Neural progenitor cell (in vitro differentiated cells): ENCODE measurements at regions not wholly inside any gene's neighbourhood (a gene's known extent, or its start where the extent isn't known, plus 50 kb on each side); places are given as distances from the start of the nearest gene placed in this dataset.

Experiments used
- DNase-seq: peaks from one replicate; pipeline ENCODE4 v3.0.0-alpha.2; 2016; ENCODE audit warnings: low spot score
- H2AFZ ChIP-seq: fragments of 200-600 bp; sonication (generic); replicated peaks from 2 replicates; pipeline ENCODE4 v1.6.1; 2016; ENCODE audit warnings: antibody characterized with exemption
- H3F3A ChIP-seq: fragments of 200-600 bp; sonication (generic); 2 replicates; pipeline ENCODE4 v1.6.1; 2016; ENCODE audit warnings: antibody characterized with exemption, low read depth
- H3K27ac ChIP-seq: fragments of 200-600 bp; sonication (generic); 2 replicates; pipeline ENCODE4 v1.5.1; 2016; ENCODE audit warnings: mild to moderate bottlenecking
- H3K27me3 ChIP-seq: fragments of 200-600 bp; sonication (generic); 2 replicates; pipeline ENCODE4 v1.6.1; 2016; ENCODE audit warnings: mild to moderate bottlenecking, moderate library complexity
- H3K36me3 ChIP-seq: fragments of 200-600 bp; sonication (generic); 2 replicates; pipeline ENCODE4 v1.5.1; 2016
- H3K4me1 ChIP-seq: fragments of 200-600 bp; sonication (generic); 2 replicates; pipeline ENCODE4 v1.6.1; 2016; ENCODE audit warnings: mixed run types
- H3K4me2 ChIP-seq: fragments of 200-600 bp; sonication (generic); 2 replicates; pipeline ENCODE4 v1.6.1; 2016
- H3K4me3 ChIP-seq: fragments of 200-600 bp; sonication (generic); 2 replicates; pipeline ENCODE4 v1.5.1; 2016
- H3K79me2 ChIP-seq: fragments of 200-600 bp; sonication (generic); 2 replicates; pipeline ENCODE4 v1.6.1; 2016; ENCODE audit warnings: low read depth
- H3K9ac ChIP-seq: fragments of 200-600 bp; sonication (generic); 2 replicates; pipeline ENCODE4 v1.6.1; 2016
- H3K9me3 ChIP-seq: fragments of 200-600 bp; sonication (generic); 2 replicates; pipeline ENCODE4 v1.5.1; 2016; ENCODE audit warnings: low read depth
- H4K20me1 ChIP-seq: fragments of 200-600 bp; sonication (generic); 2 replicates; pipeline ENCODE4 v1.6.1; 2016; ENCODE audit warnings: low read depth
- H3K27ac Mint-ChIP-seq: 3 replicates; pipeline ENCODE4 v1.8.0; 2021; ENCODE audit warnings: mixed read lengths
- H3K27me3 Mint-ChIP-seq: 2 replicates; pipeline ENCODE4 v1.8.0; 2022; ENCODE audit warnings: low read depth, mild to moderate bottlenecking, inconsistent platforms, moderate library complexity, mixed read lengths; ENCODE audit not compliant: insufficient read depth
- H3K36me3 Mint-ChIP-seq: 3 replicates; pipeline ENCODE4 v1.8.0; 2021; ENCODE audit warnings: mixed read lengths
- H3K4me1 Mint-ChIP-seq: 3 replicates; pipeline ENCODE4 v1.8.0; 2021; ENCODE audit warnings: mixed read lengths
- H3K4me3 Mint-ChIP-seq: 3 replicates; pipeline ENCODE4 v1.8.0; 2021; ENCODE audit warnings: mild to moderate bottlenecking, moderate library complexity, mixed read lengths
- H3K9me3 Mint-ChIP-seq: 3 replicates; pipeline ENCODE4 v1.8.0; 2020; ENCODE audit warnings: mixed read lengths
- CTCF ChIP-seq: fragments of 200-600 bp; sonication (generic); IDR thresholded peaks from 2 replicates; pipeline ENCODE4 v1.5.1; 2017; ENCODE audit warnings: antibody characterized with exemption, mild to moderate bottlenecking
- EZH2 ChIP-seq: fragments of 200-600 bp; sonication (generic); IDR thresholded peaks from 2 replicates; pipeline ENCODE4 v1.6.1; 2017; ENCODE audit warnings: antibody characterized with exemption, mild to moderate bottlenecking, moderate library complexity
- EZH2phosphoT487 ChIP-seq: fragments of 200-600 bp; sonication (generic); IDR thresholded peaks from 2 replicates; pipeline ENCODE4 v1.6.1; 2017; ENCODE audit warnings: antibody characterized with exemption

GRCh38 chr15:29194866-29195265 is 74.8 kb downstream of the NSMCE3 start:
- Histone ChIP-seq H2AFZ (no peak overlapping the region), H3K27ac (no peak overlapping the region), H3K9me3 (no peaks in the 10 kb centered on the region), H3F3A (no peaks in the 10 kb centered on the region), H3K9ac (no peak overlapping the region), H3K4me2 (no peak overlapping the region), H3K36me3 (no peaks in the 10 kb centered on the region), H4K20me1 (no peaks in the 10 kb centered on the region), H3K4me3 (no peak overlapping the region), H3K27me3 (no peaks in the 10 kb centered on the region), H3K79me2 (no peaks in the 10 kb centered on the region), H3K4me1 (no peaks in the 10 kb centered on the region)
- Mint-ChIP-seq H3K4me1 (peaks cover 17% of the 10 kb centered on the region), H3K9me3 (no peaks in the 10 kb centered on the region), H3K4me3 (no peak overlapping the region), H3K27ac (no peak overlapping the region), H3K36me3 (peaks cover 2% of the 10 kb centered on the region), H3K27me3 (peaks cover 3% of the 10 kb centered on the region)
- no peak for DNase-seq
- no peak for TF ChIP-seq EZH2
- no peak for TF ChIP-seq EZH2phosphoT487
- no peak for TF ChIP-seq CTCF

GRCh38 chr15:29183071-29183831 is 86.4 kb downstream of the NSMCE3 start:
- Histone ChIP-seq H4K20me1 (no peaks in the 10 kb centered on the region), H2AFZ (no peak overlapping the region), H3F3A (no peaks in the 10 kb centered on the region), H3K27me3 (no peaks in the 10 kb centered on the region), H3K9ac (no peak overlapping the region), H3K27ac (no peak overlapping the region), H3K4me1 (no peaks in the 10 kb centered on the region), H3K4me3 (no peak overlapping the region), H3K9me3 (no peaks in the 10 kb centered on the region), H3K79me2 (no peaks in the 10 kb centered on the region), H3K36me3 (no peaks in the 10 kb centered on the region), H3K4me2 (no peak overlapping the region)
- Mint-ChIP-seq H3K9me3 (no peaks in the 10 kb centered on the region), H3K27me3 (no peaks in the 10 kb centered on the region), H3K27ac (no peak overlapping the region), H3K36me3 (peaks cover 5% of the 10 kb centered on the region), H3K4me3 (no peak overlapping the region), H3K4me1 (peaks cover 15% of the 10 kb centered on the region)
- TF ChIP-seq CTCF (no peak), EZH2 (no peak), EZH2phosphoT487 (no peak)
- DNase-seq = no peak

DNA sequence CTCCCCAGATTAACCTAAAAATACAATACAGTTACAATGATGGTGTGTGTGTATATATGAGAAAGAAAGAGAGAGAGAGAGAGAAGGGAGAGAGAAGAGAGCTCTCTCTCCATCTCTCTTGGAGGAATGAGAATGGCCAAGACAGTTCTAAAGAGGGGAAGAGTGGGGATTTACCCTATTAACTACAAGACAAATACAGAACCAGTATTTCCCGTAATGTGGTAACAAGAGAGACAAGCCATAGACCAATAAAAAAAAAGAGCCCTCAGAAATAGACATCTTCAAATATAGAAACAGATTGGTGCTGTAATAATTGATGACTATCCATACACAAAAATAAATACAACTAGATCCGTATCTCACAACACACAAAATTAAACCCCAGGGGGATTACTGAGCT is 87.0 kb downstream of the NSMCE3 start:
- Histone ChIP-seq H3K27me3 (no peaks in the 10 kb centered on the region), H3F3A (no peaks in the 10 kb centered on the region), H3K79me2 (no peaks in the 10 kb centered on the region), H3K27ac (no peak overlapping the region), H3K36me3 (no peaks in the 10 kb centered on the region), H3K4me2 (no peak overlapping the region), H4K20me1 (no peaks in the 10 kb centered on the region), H3K4me1 (no peaks in the 10 kb centered on the region), H3K9ac (no peak overlapping the region), H2AFZ (no peak overlapping the region), H3K4me3 (no peak overlapping the region), H3K9me3 (no peaks in the 10 kb centered on the region)
- Mint-ChIP-seq H3K36me3 (peaks cover 5% of the 10 kb centered on the region), H3K27ac (no peak overlapping the region), H3K9me3 (no peaks in the 10 kb centered on the region), H3K27me3 (peaks cover under 1% of the 10 kb centered on the region), H3K4me3 (no peak overlapping the region), H3K4me1 (peaks cover 15% of the 10 kb centered on the region)
- no peak for DNase-seq
- no peak for TF ChIP-seq CTCF
- TF ChIP-seq EZH2 = no peak
- TF ChIP-seq EZH2phosphoT487 = no peak
